Astrocyte of the cerebellum (primary cell): ENCODE measurements at regions not wholly inside any gene's neighbourhood (a gene's known extent, or its start where the extent isn't known, plus 50 kb on each side); places are given as distances from the start of the nearest gene placed in this dataset.

Experiments used
- DNase-seq: peaks from one replicate; pipeline ENCODE4 v3.0.0-alpha.2; 2011; ENCODE audit warnings: low read depth
- H3K4me3 ChIP-seq: 2 replicates; pipeline ENCODE4 v1.5.1; 2011; ENCODE audit warnings: mild to moderate bottlenecking, low read depth, low read length, moderate library complexity
- in situ Hi-C: cut with HindIII; loops from 2 replicates; pipeline ENCODE4 v1.10.0; 2017; ENCODE audit warnings: low sequenced_read_pairs
- TF ChIP-seq, protein P1 (sequence below): IDR thresholded peaks from 2 replicates; pipeline ENCODE4 v1.5.1; 2012; ENCODE audit warnings: low read length, low read depth, moderate library complexity, mild to moderate bottlenecking; ENCODE audit errors: missing control alignments

- in situ Hi-C loops, result no loop called here
- TF ChIP-seq, protein P1, sequence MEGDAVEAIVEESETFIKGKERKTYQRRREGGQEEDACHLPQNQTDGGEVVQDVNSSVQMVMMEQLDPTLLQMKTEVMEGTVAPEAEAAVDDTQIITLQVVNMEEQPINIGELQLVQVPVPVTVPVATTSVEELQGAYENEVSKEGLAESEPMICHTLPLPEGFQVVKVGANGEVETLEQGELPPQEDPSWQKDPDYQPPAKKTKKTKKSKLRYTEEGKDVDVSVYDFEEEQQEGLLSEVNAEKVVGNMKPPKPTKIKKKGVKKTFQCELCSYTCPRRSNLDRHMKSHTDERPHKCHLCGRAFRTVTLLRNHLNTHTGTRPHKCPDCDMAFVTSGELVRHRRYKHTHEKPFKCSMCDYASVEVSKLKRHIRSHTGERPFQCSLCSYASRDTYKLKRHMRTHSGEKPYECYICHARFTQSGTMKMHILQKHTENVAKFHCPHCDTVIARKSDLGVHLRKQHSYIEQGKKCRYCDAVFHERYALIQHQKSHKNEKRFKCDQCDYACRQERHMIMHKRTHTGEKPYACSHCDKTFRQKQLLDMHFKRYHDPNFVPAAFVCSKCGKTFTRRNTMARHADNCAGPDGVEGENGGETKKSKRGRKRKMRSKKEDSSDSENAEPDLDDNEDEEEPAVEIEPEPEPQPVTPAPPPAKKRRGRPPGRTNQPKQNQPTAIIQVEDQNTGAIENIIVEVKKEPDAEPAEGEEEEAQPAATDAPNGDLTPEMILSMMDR, result no peak
- no peak overlapping the region for H3K4me3 ChIP-seq
- DNase-seq, result no peak
These were observed 131.4 kb upstream of the BOD1 start for GRCh38 chr5:173747876-173748275.

- in situ Hi-C loops, result no loop called here
- TF ChIP-seq, protein P1, result no peak
- DNase-seq, result no peak
- no peak overlapping the region for H3K4me3 ChIP-seq
These were observed 134.3 kb upstream of the BOD1 start for GRCh38 chr5:173750538-173751265.

- DNase-seq, result no peak
- in situ Hi-C loops, result no loop called here
- TF ChIP-seq, protein P1, result no peak
- no peak overlapping the region for H3K4me3 ChIP-seq
These were observed 134.8 kb upstream of the BOD1 start for GRCh38 chr5:173751266-173751600.

GRCh38 chr5:173752653-173753052 lies 135.5 kb upstream of the CPEB4 start:
- in situ Hi-C loops, result no loop called here
- DNase-seq, result no peak
- no peak overlapping the region for H3K4me3 ChIP-seq
- TF ChIP-seq, protein P1, result no peak

GRCh38 chr5:173753307-173754168 lies 134.6 kb upstream of the CPEB4 start:
- no peak for DNase-seq
- TF ChIP-seq, protein P1, result no peak
- no peak overlapping the region for H3K4me3 ChIP-seq
- in situ Hi-C loops, result no loop called here

GRCh38 chr5:173755319-173755718 lies 132.8 kb upstream of the CPEB4 start:
- no peak for DNase-seq
- in situ Hi-C loops, result loop anchor here (5.0 kb wide), 2 partner anchors 87 to 98 kb away; no protein-coding TSS in a partner anchor
- TF ChIP-seq, protein P1, result no peak
- no peak overlapping the region for H3K4me3 ChIP-seq
